ENCODE measurements at regions not wholly inside any gene's neighbourhood (a gene's known extent, or its start where the extent isn't known, plus 50 kb on each side); places are given as distances from the start of the nearest gene placed in this dataset.

DNA sequence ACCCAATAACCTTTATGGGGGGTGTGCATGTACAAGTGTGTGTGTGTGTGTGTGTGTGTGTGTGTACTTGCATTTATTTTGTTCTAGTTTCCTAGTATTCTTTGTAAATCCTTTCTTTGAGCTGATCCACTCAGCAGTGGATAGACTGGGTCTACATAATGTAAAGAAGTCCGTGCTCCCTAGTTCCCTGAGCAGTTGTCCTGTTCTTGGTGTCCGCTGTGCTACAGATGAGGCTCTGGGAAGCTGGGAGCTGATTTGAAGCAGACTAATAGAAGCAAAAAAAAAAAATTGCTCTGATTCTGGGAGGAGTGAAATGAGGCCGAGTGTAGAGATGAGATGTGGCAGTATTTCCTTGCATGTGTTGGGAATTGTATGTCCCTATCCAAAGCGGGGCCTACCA lies 150.4 kb upstream of the WSCD2 start:
- H3K9me2 ChIP-seq (replicated peaks; ENCODE audit: control insufficient read depth, low read length) = no peaks in the 10 kb centered on the region
- no peak overlapping the region for H3K4me2 ChIP-seq (ENCODE audit: low read length)
- no peaks in the 10 kb centered on the region for H4K20me1 ChIP-seq (ENCODE audit: control insufficient read depth, insufficient read depth, low read depth, low read length)
- no peaks in the 10 kb centered on the region for H3K79me2 ChIP-seq (ENCODE audit: control insufficient read depth, low read length)
- TF ChIP-seq EZH2phosphoT487 (IDR thresholded peaks at IDR 0.05; ENCODE audit: borderline replicate concordance, low read length) = no peak
- TF ChIP-seq, protein P1, sequence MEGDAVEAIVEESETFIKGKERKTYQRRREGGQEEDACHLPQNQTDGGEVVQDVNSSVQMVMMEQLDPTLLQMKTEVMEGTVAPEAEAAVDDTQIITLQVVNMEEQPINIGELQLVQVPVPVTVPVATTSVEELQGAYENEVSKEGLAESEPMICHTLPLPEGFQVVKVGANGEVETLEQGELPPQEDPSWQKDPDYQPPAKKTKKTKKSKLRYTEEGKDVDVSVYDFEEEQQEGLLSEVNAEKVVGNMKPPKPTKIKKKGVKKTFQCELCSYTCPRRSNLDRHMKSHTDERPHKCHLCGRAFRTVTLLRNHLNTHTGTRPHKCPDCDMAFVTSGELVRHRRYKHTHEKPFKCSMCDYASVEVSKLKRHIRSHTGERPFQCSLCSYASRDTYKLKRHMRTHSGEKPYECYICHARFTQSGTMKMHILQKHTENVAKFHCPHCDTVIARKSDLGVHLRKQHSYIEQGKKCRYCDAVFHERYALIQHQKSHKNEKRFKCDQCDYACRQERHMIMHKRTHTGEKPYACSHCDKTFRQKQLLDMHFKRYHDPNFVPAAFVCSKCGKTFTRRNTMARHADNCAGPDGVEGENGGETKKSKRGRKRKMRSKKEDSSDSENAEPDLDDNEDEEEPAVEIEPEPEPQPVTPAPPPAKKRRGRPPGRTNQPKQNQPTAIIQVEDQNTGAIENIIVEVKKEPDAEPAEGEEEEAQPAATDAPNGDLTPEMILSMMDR (IDR thresholded peaks at IDR 0.05; ENCODE audit: low read depth, low read length, poor library complexity, severe bottlenecking) = no peak
- H3K4me1 ChIP-seq (ENCODE audit: control insufficient read depth, low read length) = no peaks in the 10 kb centered on the region
- H3K36me3 ChIP-seq (ENCODE audit: control insufficient read depth, low read length) = no peaks in the 10 kb centered on the region
- H3F3A ChIP-seq (ENCODE audit: control insufficient read depth, insufficient read depth) = no peaks in the 10 kb centered on the region
- H3K27ac ChIP-seq (ENCODE audit: low read depth, low read length) = no peak overlapping the region
- peaks cover 13% of the 10 kb centered on the region; the same call in 1 of the 2 replicates for H3K27me3 ChIP-seq (ENCODE audit: control insufficient read depth, low read length)
- H3K4me3 ChIP-seq (ENCODE audit: low read length) = no peak overlapping the region
- no peaks in the 10 kb centered on the region for H3K9me3 ChIP-seq (ENCODE audit: control insufficient read depth, insufficient read depth, low read length)

DNA sequence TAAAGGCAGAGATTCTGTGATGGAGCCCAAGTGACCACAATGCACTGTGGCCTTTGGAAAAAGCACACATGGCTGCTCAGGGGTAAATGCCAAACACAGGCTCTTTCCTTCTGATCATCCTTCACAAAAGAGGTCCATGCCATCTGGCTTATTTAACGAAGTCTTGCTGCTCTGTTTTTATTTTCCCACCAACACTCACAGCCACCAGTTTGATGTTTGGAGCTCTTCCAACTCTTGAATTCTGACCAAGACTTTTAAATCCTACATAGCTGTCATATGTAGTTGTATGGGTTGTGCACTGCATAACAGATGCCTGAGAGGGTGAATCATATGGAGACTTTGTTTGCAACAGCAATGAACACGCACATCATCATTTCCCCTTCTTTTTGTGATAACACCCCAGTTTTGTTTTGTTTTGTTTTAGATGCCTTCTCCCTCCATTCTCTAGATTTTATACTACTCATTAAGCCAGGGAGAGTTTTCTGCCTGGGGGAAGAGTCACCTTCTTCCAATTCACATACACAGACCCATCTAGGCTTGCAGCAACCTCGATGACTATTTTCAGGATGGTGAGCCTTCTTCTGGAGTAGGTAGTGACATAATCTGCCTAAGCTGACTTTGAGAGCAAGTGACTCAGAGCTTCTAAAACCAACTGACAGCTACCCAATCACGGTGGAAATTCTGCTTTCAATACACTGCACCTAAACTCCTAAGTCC lies 145.2 kb upstream of the WSCD2 start:
- no peaks in the 10 kb centered on the region for H3K4me1 ChIP-seq (ENCODE audit: control insufficient read depth, low read length)
- no peaks in the 10 kb centered on the region for H3F3A ChIP-seq (ENCODE audit: control insufficient read depth, insufficient read depth)
- H3K27ac ChIP-seq (ENCODE audit: low read depth, low read length) = no peak overlapping the region
- H3K4me2 ChIP-seq (ENCODE audit: low read length) = no peak overlapping the region
- H4K20me1 ChIP-seq (ENCODE audit: control insufficient read depth, insufficient read depth, low read depth, low read length) = no peaks in the 10 kb centered on the region
- H3K9me3 ChIP-seq (ENCODE audit: control insufficient read depth, insufficient read depth, low read length) = no peaks in the 10 kb centered on the region
- H3K27me3 ChIP-seq (ENCODE audit: control insufficient read depth, low read length) = peaks cover 11% of the 10 kb centered on the region; the same call in 1 of the 2 replicates
- H3K79me2 ChIP-seq (ENCODE audit: control insufficient read depth, low read length) = no peaks in the 10 kb centered on the region
- H3K4me3 ChIP-seq (ENCODE audit: low read length) = no peak overlapping the region
- TF ChIP-seq, protein P1 (IDR thresholded peaks at IDR 0.05; ENCODE audit: low read depth, low read length, poor library complexity, severe bottlenecking) = no peak
- no peak for TF ChIP-seq EZH2phosphoT487 (IDR thresholded peaks at IDR 0.05; ENCODE audit: borderline replicate concordance, low read length)
- no peaks in the 10 kb centered on the region for H3K9me2 ChIP-seq (replicated peaks; ENCODE audit: control insufficient read depth, low read length)
- H3K36me3 ChIP-seq (ENCODE audit: control insufficient read depth, low read length) = no peaks in the 10 kb centered on the region

DNA sequence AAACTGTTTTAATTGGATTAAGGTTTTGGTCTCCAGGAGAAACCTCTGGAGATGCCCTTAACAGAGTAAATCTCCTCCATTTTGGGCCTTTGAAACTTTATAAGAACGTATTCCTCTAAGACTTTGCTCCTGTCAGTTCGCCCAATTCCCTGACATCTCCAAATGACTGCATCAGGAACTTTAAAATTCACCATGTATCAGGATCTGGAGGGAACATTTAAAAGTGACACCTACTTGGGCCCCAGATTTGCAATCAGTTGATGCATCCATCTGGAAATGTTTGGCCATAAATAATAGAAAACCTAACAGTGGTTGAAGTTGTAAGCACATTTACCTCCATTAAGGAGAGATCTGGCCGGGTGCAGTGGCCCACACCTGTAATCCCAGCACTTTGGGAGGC lies 144.1 kb upstream of the WSCD2 start:
- Histone ChIP-seq H3K36me3 (ENCODE audit: control insufficient read depth, low read length) (no peaks in the 10 kb centered on the region), H3K4me2 (ENCODE audit: low read length) (no peak overlapping the region), H3K9me3 (ENCODE audit: control insufficient read depth, insufficient read depth, low read length) (no peaks in the 10 kb centered on the region), H3K9me2 (replicated peaks; ENCODE audit: control insufficient read depth, low read length) (no peaks in the 10 kb centered on the region), H3K27me3 (ENCODE audit: control insufficient read depth, low read length) (peaks cover 8% of the 10 kb centered on the region; the same call in 1 of the 2 replicates), H3K79me2 (ENCODE audit: control insufficient read depth, low read length) (no peaks in the 10 kb centered on the region), H3K4me1 (ENCODE audit: control insufficient read depth, low read length) (no peaks in the 10 kb centered on the region), H3K4me3 (ENCODE audit: low read length) (no peak overlapping the region), H4K20me1 (ENCODE audit: control insufficient read depth, insufficient read depth, low read depth, low read length) (no peaks in the 10 kb centered on the region), H3F3A (ENCODE audit: control insufficient read depth, insufficient read depth) (no peaks in the 10 kb centered on the region), H3K27ac (ENCODE audit: low read depth, low read length) (no peak overlapping the region)
- TF ChIP-seq, protein P1 (IDR thresholded peaks at IDR 0.05; ENCODE audit: low read depth, low read length, poor library complexity, severe bottlenecking) = no peak
- TF ChIP-seq EZH2phosphoT487 (IDR thresholded peaks at IDR 0.05; ENCODE audit: borderline replicate concordance, low read length) = no peak

All from DOHH2 (cell line).